ENCODE measurements at regions not wholly inside any gene's neighbourhood (a gene's known extent, or its start where the extent isn't known, plus 50 kb on each side); places are given as distances from the start of the nearest gene placed in this dataset.
"Not testable (repeated sequence)": the region's sequence is repeated elsewhere in the genome, so short reads cannot be mapped to it uniquely, and the experiment has no call there.

GRCh38 chr10:64040781-64041180 lies 519.6 kb downstream of the REEP3 start:
- Histone ChIP-seq H3K27ac (ENCODE audit: low read depth, low read length) (no peak overlapping the region), H3K4me3 (ENCODE audit: low read length) (no peak overlapping the region), H3K9ac (ENCODE audit: low read length) (no peak overlapping the region), H3K4me1 (ENCODE audit: control insufficient read depth, insufficient read depth, low read length) (no peaks in the 10 kb centered on the region), H3K27me3 (ENCODE audit: control insufficient read depth, insufficient read depth, low read length) (no peaks in the 10 kb centered on the region), H3K36me3 (ENCODE audit: control insufficient read depth, insufficient read depth, low read length) (no peaks in the 10 kb centered on the region)

- H3K9ac ChIP-seq (ENCODE audit: low read length) = no peak overlapping the region
- no peak overlapping the region for H3K27ac ChIP-seq (ENCODE audit: low read depth, low read length)
These were observed 520.2 kb downstream of the REEP3 start for GRCh38 chr10:64041185-64041988.

GRCh38 chr10:64041989-64042490 lies 520.8 kb downstream of the REEP3 start:
- H3K4me1 ChIP-seq (ENCODE audit: control insufficient read depth, insufficient read depth, low read length) = no peaks in the 10 kb centered on the region
- no peaks in the 10 kb centered on the region for H3K36me3 ChIP-seq (ENCODE audit: control insufficient read depth, insufficient read depth, low read length)
- H3K27ac ChIP-seq (ENCODE audit: low read depth, low read length) = no peak overlapping the region
- no peak overlapping the region for H3K9ac ChIP-seq (ENCODE audit: low read length)
- H3K27me3 ChIP-seq (ENCODE audit: control insufficient read depth, insufficient read depth, low read length) = no peaks in the 10 kb centered on the region
- H3K4me3 ChIP-seq (ENCODE audit: low read length) = no peak overlapping the region

More at GRCh38 chr10:64041185-64041988, 520.2 kb downstream of the REEP3 start:
- no peaks in the 10 kb centered on the region for H3K4me1 ChIP-seq (ENCODE audit: control insufficient read depth, insufficient read depth, low read length)
- H3K27me3 ChIP-seq (ENCODE audit: control insufficient read depth, insufficient read depth, low read length) = no peaks in the 10 kb centered on the region
- peak overlapping the region; percentile 38 for H3K4me3 ChIP-seq (ENCODE audit: low read length)
- no peaks in the 10 kb centered on the region for H3K36me3 ChIP-seq (ENCODE audit: control insufficient read depth, insufficient read depth, low read length)

- H3K4me1 ChIP-seq (ENCODE audit: control insufficient read depth, insufficient read depth, low read length) = no peaks in the 10 kb centered on the region
These were observed 522.9 kb downstream of the REEP3 start for GRCh38 chr10:64044098-64044497.

GRCh38 chr10:64044957-64045632 lies 523.9 kb downstream of the REEP3 start:
- not testable (repeated sequence) for H3K4me1 ChIP-seq (ENCODE audit: control insufficient read depth, insufficient read depth, low read length); H3K9ac ChIP-seq (ENCODE audit: low read length); H3K36me3 ChIP-seq (ENCODE audit: control insufficient read depth, insufficient read depth, low read length); H3K4me3 ChIP-seq (ENCODE audit: low read length); H3K27me3 ChIP-seq (ENCODE audit: control insufficient read depth, insufficient read depth, low read length); H3K27ac ChIP-seq (ENCODE audit: low read depth, low read length)

More at GRCh38 chr10:64044098-64044497, 522.9 kb downstream of the REEP3 start:
- no peak overlapping the region for H3K4me3 ChIP-seq (ENCODE audit: low read length)
- no peak overlapping the region for H3K27ac ChIP-seq (ENCODE audit: low read depth, low read length)
- no peaks in the 10 kb centered on the region for H3K27me3 ChIP-seq (ENCODE audit: control insufficient read depth, insufficient read depth, low read length)
- no peaks in the 10 kb centered on the region for H3K36me3 ChIP-seq (ENCODE audit: control insufficient read depth, insufficient read depth, low read length)
- H3K9ac ChIP-seq (ENCODE audit: low read length) = no peak overlapping the region

GRCh38 chr10:64054392-64054791 lies 533.2 kb downstream of the REEP3 start:
- Histone ChIP-seq H3K9ac (ENCODE audit: low read length) (no peak overlapping the region), H3K4me3 (ENCODE audit: low read length) (no peak overlapping the region), H3K36me3 (ENCODE audit: control insufficient read depth, insufficient read depth, low read length) (no peaks in the 10 kb centered on the region), H3K27me3 (ENCODE audit: control insufficient read depth, insufficient read depth, low read length) (no peaks in the 10 kb centered on the region), H3K27ac (ENCODE audit: low read depth, low read length) (no peak overlapping the region), H3K4me1 (ENCODE audit: control insufficient read depth, insufficient read depth, low read length) (no peaks in the 10 kb centered on the region)

- H3K9ac ChIP-seq (ENCODE audit: low read length) = no peak overlapping the region
- no peak overlapping the region for H3K4me3 ChIP-seq (ENCODE audit: low read length)
- H3K27ac ChIP-seq (ENCODE audit: low read depth, low read length) = no peak overlapping the region
- H3K27me3 ChIP-seq (ENCODE audit: control insufficient read depth, insufficient read depth, low read length) = no peaks in the 10 kb centered on the region
- H3K36me3 ChIP-seq (ENCODE audit: control insufficient read depth, insufficient read depth, low read length) = no peaks in the 10 kb centered on the region
- no peaks in the 10 kb centered on the region for H3K4me1 ChIP-seq (ENCODE audit: control insufficient read depth, insufficient read depth, low read length)
These were observed 538.7 kb downstream of the REEP3 start for GRCh38 chr10:64059884-64060283.

- no peaks in the 10 kb centered on the region for H3K36me3 ChIP-seq (ENCODE audit: control insufficient read depth, insufficient read depth, low read length)
- H3K9ac ChIP-seq (ENCODE audit: low read length) = no peak overlapping the region
- no peaks in the 10 kb centered on the region for H3K4me1 ChIP-seq (ENCODE audit: control insufficient read depth, insufficient read depth, low read length)
- H3K27me3 ChIP-seq (ENCODE audit: control insufficient read depth, insufficient read depth, low read length) = no peaks in the 10 kb centered on the region
- H3K27ac ChIP-seq (ENCODE audit: low read depth, low read length) = no peak overlapping the region
- H3K4me3 ChIP-seq (ENCODE audit: low read length) = no peak overlapping the region
These were observed 539.2 kb downstream of the REEP3 start for GRCh38 chr10:64060389-64060788.

- Histone ChIP-seq H3K4me1 (ENCODE audit: control insufficient read depth, insufficient read depth, low read length) (no peaks in the 10 kb centered on the region), H3K27me3 (ENCODE audit: control insufficient read depth, insufficient read depth, low read length) (no peaks in the 10 kb centered on the region), H3K36me3 (ENCODE audit: control insufficient read depth, insufficient read depth, low read length) (no peaks in the 10 kb centered on the region), H3K4me3 (ENCODE audit: low read length) (no peak overlapping the region), H3K27ac (ENCODE audit: low read depth, low read length) (no peak overlapping the region), H3K9ac (ENCODE audit: low read length) (no peak overlapping the region)
These were observed 541.6 kb downstream of the REEP3 start for GRCh38 chr10:64062793-64063192.

- no peak overlapping the region for H3K9ac ChIP-seq (ENCODE audit: low read length)
- H3K4me1 ChIP-seq (ENCODE audit: control insufficient read depth, insufficient read depth, low read length) = no peaks in the 10 kb centered on the region
- no peaks in the 10 kb centered on the region for H3K36me3 ChIP-seq (ENCODE audit: control insufficient read depth, insufficient read depth, low read length)
- no peaks in the 10 kb centered on the region for H3K27me3 ChIP-seq (ENCODE audit: control insufficient read depth, insufficient read depth, low read length)
- no peak overlapping the region for H3K27ac ChIP-seq (ENCODE audit: low read depth, low read length)
- H3K4me3 ChIP-seq (ENCODE audit: low read length) = no peak overlapping the region
These were observed 545.9 kb downstream of the REEP3 start for GRCh38 chr10:64067009-64067606.

- Histone ChIP-seq H3K4me3 (ENCODE audit: low read length) (no peak overlapping the region), H3K9ac (ENCODE audit: low read length) (no peak overlapping the region), H3K4me1 (ENCODE audit: control insufficient read depth, insufficient read depth, low read length) (no peaks in the 10 kb centered on the region), H3K27ac (ENCODE audit: low read depth, low read length) (no peak overlapping the region), H3K36me3 (ENCODE audit: control insufficient read depth, insufficient read depth, low read length) (no peaks in the 10 kb centered on the region), H3K27me3 (ENCODE audit: control insufficient read depth, insufficient read depth, low read length) (no peaks in the 10 kb centered on the region)
These were observed 546.7 kb downstream of the REEP3 start for GRCh38 chr10:64067859-64068258.

GRCh38 chr10:64070241-64070640 lies 549.0 kb downstream of the REEP3 start:
- Histone ChIP-seq H3K36me3 (ENCODE audit: control insufficient read depth, insufficient read depth, low read length) (no peaks in the 10 kb centered on the region), H3K27ac (ENCODE audit: low read depth, low read length) (no peak overlapping the region)

More at GRCh38 chr10:64070241-64070640, 549.0 kb downstream of the REEP3 start:
- Histone ChIP-seq H3K9ac (ENCODE audit: low read length) (no peak overlapping the region), H3K4me1 (ENCODE audit: control insufficient read depth, insufficient read depth, low read length) (no peaks in the 10 kb centered on the region), H3K4me3 (ENCODE audit: low read length) (no peak overlapping the region), H3K27me3 (ENCODE audit: control insufficient read depth, insufficient read depth, low read length) (no peaks in the 10 kb centered on the region)
